GM18858 (cell line): ENCODE measurements at regions not wholly inside any gene's neighbourhood (a gene's known extent, or its start where the extent isn't known, plus 50 kb on each side); places are given as distances from the start of the nearest gene placed in this dataset.
A peak's percentile ranks its signal among the peaks of the same experiment; 100 is the strongest.
"Not testable (repeated sequence)": the region's sequence is repeated elsewhere in the genome, so short reads cannot be mapped to it uniquely, and the experiment has no call there.

ENCODE experiments used
- ATAC-seq: cut with Tn5 transposase; IDR thresholded peaks from one replicate; pipeline ENCODE4 v1.9.1; 2021; ENCODE audit not compliant: unreplicated experiment

GRCh38 chr11:103727262-103727661, 309.2 kb upstream of the DDI1 start:
- ATAC-seq, result no peak

GRCh38 chr11:103729617-103730016, 306.8 kb upstream of the DDI1 start:
- no peak for ATAC-seq

GRCh38 chr11:103730131-103730940, 306.1 kb upstream of the DDI1 start:
- no peak for ATAC-seq

GRCh38 chr11:103731670-103732069, 304.8 kb upstream of the DDI1 start:
- no peak for ATAC-seq

- ATAC-seq, result no peak
These were observed 302.6 kb upstream of the DDI1 start for GRCh38 chr11:103733889-103734288.

- no peak for ATAC-seq
These were observed 300.9 kb upstream of the DDI1 start for GRCh38 chr11:103735497-103736032.

GRCh38 chr11:103736315-103737036, 300.0 kb upstream of the DDI1 start:
- no peak for ATAC-seq

GRCh38 chr11:103737037-103737622, 299.3 kb upstream of the DDI1 start:
- no peak for ATAC-seq

- ATAC-seq, result no peak
These were observed 298.7 kb upstream of the DDI1 start for GRCh38 chr11:103737747-103738146.

- not testable (repeated sequence) for ATAC-seq
These were observed 297.2 kb upstream of the DDI1 start for GRCh38 chr11:103739074-103739796.

- ATAC-seq, result peak; percentile 84
These were observed 291.8 kb upstream of the DDI1 start for GRCh38 chr11:103744496-103745153.

- ATAC-seq, result no peak
These were observed 287.3 kb upstream of the DDI1 start for GRCh38 chr11:103749158-103749557.

- no peak for ATAC-seq
These were observed 267.6 kb upstream of the DDI1 start for GRCh38 chr11:103768816-103769215.

GRCh38 chr11:103773059-103773458, 263.4 kb upstream of the DDI1 start:
- ATAC-seq, result no peak

GRCh38 chr11:103773537-103773936, 262.9 kb upstream of the DDI1 start:
- ATAC-seq, result no peak

GRCh38 chr11:103779054-103779453, 257.4 kb upstream of the DDI1 start:
- ATAC-seq, result no peak

GRCh38 chr11:103789952-103790351, 246.5 kb upstream of the DDI1 start:
- ATAC-seq, result no peak

GRCh38 chr11:103792981-103793468, 243.4 kb upstream of the DDI1 start:
- ATAC-seq, result no peak

GRCh38 chr11:103794262-103794661, 242.2 kb upstream of the DDI1 start:
- no peak for ATAC-seq

GRCh38 chr11:103798026-103798425, 238.4 kb upstream of the DDI1 start:
- ATAC-seq, result no peak
